ENCODE measurements at regions not wholly inside any gene's neighbourhood (a gene's known extent, or its start where the extent isn't known, plus 50 kb on each side); places are given as distances from the start of the nearest gene placed in this dataset.

DNA sequence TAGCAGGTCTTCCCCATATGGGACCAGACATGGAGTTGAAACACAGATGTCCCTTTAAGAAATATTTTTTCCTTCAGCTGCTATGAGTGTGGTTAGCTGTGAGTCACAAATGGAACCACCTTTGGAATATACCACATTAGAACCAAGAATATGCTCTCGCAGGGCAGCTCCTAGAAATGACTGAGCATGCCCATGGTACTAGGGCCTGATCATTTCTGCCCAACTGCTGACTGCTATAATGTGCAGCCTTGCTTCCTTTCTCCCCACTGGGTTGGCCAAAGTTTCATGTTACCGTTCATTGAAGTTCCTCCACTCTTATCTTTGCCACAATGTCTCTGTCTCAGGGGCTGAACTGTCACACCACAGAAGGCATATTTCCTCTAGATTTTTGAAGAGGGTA lies 1074.6 kb downstream of the FLRT2 start:
- ATAC-seq (no peak), DNase-seq (no peak)

DNA sequence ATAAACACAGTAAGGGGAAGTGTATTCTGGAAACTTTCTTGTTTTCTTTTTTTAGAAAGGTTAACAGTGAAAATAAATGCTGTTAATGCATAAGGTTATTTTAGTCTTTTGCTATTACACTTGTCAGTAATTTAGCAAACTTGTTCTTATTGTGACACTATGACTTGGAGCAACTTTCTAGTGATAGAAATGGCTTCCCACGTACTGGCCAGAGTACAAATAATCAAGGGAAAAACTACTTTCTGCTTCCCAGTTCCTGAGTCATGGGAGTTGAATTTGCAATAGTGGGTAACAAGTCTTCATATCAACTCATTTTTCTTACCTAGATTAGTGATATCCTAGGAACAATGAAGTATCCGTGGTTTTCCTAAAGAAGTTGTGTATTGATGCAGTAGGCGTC lies 1072.3 kb downstream of the FLRT2 start:
- DNase-seq (no peak), ATAC-seq (no peak)

DNA sequence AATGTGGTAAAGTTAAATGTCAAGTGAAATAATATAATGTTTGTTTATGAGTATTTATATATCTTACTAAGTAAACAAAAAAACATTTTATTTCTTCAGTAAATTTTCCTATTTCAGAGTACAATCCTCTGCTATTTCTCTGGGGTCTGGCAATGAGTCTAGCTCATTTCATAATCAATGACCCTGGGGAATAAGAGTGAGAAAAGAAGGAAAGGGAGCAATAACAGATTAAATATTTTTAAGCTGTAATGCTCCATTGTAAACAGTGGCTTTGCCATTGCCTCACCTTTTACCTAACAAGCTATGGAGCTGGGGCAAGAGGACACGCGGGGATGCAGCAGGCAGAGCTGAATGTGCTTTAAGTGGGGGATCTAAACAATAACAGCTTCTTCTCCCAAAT lies 1071.9 kb downstream of the FLRT2 start:
- no peak for DNase-seq
- no peak for ATAC-seq

DNA sequence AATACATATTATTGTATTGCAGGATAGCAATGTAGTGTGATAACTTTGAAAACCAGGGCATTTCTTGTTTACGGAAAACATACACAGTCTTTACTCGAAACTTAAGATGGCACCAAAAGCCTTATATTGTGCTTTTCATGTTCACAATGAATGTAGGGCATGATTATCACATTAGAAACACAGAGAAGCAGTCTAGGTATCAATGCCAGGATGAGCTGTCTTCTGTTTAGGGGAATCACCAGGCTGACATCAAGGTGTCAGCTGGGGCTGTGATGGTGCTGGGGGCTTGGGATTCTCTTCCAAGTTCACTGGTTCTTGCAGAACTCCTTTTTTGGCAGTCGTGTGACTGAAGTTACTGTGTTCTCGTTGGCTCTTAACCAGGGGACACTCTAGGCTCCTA lies 1067.3 kb downstream of the FLRT2 start:
- ATAC-seq: no peak
- no peak for DNase-seq

DNA sequence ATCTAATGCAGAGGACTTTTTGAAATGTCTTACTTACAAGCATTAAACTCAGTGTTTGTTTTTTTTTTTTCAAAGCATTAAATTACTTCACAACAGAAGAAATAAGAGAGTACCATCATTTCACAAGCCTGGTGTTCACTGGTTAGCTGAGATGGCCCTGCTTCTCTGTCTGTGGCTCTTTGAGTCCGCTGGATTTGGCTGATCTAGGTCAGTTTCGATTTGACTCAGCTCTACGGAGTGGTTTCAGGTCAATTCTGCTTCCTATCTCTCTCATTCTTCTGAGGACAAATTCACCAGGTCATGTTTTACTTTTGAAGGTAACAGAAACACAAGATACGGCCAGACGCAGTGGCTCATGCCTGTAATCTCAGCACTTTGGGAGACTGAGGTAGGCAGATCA lies 1066.1 kb downstream of the FLRT2 start:
- ATAC-seq (no peak), DNase-seq (no peak)

DNA sequence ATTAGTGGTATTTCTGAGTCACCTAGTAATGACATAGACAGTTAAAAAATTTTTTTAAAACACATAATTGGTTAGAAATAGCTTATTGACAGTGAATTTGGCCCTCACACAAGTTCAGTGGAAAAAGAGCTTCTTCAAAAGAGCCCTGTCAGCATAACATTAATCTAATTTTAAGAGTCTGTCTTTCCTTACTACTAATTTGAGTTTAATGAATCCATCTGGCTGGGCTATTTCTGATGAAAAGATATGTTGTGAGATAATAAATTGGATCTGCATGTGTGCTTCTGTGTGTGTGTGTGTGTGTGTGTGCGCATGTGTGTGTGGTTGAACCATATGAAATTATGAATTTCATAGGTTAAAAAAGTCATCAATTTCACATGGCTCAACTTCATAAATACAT lies 1045.2 kb downstream of the FLRT2 start:
- ATAC-seq (no peak), DNase-seq (no peak)

DNA sequence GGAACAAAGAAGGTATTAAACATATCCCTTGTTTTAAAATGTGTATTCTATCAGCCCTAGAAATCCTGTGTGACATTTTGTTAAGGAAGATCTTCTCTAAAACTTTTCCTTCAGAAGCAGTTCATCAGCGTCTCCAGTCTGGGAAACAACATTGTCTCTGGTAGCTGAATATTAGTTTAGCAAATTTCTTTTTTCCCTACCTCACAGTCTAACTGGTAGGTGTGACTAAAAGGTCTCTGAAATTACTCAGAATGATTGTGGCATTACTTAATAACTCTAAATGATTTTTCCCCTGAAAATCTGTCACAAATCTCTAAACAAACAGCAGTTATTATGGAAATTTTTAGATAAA lies 1044.8 kb downstream of the FLRT2 start:
- DNase-seq (no peak), ATAC-seq (no peak)

DNA sequence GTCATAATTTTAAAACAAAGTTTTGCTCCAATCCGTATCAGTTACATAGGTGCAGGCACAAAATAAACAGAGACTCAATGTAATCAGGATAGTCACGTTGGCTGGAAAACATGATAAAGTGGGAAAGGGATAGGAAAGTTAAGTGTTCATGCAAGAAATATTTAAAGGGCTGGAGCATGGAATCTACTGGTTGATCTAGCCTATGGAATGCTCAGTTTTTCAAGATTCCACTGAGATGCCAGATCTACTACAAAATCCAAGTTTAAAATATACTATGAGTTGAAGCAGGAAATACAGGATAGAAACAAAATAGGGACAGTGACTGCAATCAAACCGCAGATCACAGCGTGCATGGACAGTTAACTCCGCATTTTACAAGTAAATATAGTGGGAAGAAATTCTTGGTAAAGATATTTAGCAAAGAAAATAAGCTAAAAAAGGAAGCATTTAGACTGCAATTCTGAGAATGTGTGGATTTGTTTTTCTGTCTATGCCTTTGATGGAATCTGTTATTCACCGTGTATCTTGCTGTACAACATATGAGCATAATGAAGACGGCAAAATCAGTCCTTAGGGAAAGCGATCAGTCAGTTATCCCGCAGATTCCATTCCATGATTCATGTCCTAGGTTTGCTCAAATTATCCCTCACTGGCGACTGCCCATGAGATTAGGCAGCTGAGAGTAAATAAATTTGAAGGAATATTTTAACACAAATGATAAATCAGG lies 1044.3 kb downstream of the FLRT2 start:
- DNase-seq (no peak), ATAC-seq (no peak)

DNA sequence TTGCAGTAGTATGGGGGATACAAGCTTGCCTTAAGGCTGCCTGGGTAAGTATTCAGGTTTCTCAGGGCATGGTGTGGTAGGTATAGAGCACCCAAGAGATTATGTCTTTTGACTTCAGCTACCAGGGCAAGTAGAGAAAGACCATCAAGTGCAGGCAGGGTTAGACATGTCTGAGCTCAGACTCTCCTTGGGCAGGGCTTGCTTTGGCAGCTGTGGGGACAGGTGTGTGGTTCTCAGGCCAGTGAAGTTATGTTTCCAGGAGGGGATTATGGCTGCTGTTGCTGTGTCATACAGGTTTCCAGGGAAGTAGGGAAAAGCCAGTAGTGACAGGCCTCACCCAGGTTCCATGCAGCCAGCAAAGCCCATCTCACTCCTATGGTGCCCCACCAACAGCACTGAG lies 1040.4 kb downstream of the FLRT2 start:
- ATAC-seq (no peak), DNase-seq (no peak)

DNA sequence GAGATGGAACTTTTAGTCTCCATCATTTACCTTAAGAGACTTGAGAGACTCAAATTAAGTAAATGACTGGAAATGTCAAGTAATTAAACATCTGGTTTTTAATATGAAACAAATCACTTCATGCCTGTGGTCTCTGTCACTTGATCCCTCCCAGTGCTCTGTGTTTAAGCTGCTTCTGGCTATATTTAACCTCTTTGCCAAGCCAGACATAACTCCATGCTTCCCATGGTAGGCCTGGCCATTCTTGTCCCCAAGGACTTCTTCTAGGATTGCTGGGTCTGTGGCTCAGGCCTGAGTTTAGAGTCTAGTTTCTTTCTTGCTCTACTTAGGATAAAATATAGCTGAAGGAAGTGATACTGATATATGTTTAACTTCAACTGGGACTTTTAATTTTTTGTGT lies 1013.6 kb downstream of the FLRT2 start:
- DNase-seq (no peak), ATAC-seq (no peak)

DNA sequence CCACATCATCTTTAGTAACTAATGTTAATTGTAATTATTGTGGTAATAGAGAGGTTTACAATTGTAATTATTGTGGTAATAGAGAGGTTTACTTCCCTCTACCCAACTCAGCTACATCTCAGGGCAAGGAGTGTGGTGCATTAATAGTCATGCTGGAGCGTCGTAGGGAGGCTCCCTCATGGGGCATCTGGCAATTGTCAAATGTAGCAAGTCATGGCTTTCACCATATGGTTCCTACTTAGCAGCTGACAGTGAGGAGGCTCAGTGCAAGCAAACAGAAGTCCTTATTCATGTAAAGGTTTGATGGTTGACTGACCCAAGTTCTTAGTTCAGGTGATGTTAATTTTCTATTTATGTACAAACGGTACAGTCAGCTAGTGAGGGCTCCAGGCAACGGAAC lies 1012.0 kb downstream of the FLRT2 start:
- no peak for ATAC-seq
- no peak for DNase-seq

DNA sequence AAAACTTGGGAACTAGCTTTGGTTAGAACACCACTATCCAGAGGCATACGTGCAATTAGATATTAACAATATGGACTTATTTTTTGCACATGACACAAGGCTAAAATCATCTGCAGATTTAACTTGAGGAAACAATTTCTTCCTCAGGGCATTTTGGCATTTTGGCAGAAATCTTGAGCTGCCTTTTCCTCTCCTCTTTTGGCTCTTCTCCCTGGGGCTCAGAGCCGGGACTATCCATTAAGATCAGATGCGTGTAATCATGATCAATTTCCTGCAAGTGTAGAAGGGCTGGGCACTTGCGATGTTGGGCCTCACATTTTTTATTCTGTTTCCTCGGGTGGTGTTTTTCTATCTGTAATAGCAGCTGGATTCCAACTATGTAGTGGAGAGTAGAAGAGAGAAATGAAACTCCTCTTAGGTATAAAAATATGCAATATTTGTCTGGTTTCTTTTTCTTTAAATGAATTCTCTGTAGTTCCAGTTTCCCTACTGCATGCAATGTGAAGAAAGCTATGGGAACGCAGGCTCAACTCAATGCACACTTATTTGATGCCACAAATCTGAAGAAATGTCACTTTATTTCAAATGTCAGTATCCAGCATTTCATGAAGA lies 1010.8 kb downstream of the FLRT2 start:
- no peak for ATAC-seq
- DNase-seq: no peak

DNA sequence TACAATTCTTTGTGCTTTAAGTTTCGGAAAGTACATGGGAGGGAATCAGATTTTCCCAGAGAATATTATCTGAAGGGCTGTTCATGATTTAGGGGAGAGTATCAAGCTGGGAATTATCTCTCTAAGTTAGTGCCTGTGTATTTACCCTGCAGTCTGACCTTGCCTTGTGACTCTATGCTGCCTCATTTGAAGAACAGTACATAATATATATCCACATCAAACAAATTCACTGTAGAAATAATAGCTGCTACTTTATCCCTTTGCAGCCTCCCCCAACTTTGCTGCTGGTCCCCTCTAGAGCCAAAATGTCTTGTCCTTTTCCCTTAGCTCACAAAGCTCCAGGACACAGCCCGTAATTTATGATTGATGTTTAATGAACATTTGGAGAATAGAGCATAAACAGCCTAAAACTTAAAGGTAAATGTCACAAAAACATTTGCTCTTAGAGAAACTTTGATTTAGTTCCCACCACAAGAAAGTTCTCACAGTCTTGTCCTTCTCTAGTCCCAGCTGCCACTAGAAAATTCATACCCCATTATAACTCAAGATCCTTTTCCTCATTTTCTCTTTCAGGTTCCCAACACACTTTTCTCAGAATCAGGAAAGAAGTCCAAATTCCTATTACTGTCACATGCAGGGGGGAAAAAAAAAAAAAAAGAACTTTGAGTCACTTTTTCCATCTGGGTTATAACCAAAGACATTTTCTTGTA lies 1009.6 kb downstream of the FLRT2 start:
- no peak for DNase-seq
- no peak for ATAC-seq

DNA sequence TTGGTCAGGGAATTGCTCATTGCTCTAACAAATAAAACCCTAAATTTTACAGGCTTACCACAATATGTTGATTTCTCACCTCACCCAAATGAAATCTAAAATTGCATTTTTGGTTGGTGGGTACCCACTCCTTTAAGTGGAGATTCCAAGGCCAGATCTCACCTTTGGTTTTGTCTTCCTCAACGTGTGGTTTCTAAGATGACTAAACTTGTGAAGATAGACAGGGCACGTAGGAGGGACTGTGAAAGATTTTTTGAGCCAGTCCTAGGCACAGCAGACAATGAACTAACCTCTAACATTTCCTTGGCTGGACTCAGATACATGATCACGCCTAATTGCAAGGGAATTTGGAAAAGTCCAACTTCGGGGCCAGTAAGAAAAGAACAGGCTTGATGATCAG lies 1003.9 kb downstream of the FLRT2 start:
- ATAC-seq (no peak), DNase-seq (no peak)

DNA sequence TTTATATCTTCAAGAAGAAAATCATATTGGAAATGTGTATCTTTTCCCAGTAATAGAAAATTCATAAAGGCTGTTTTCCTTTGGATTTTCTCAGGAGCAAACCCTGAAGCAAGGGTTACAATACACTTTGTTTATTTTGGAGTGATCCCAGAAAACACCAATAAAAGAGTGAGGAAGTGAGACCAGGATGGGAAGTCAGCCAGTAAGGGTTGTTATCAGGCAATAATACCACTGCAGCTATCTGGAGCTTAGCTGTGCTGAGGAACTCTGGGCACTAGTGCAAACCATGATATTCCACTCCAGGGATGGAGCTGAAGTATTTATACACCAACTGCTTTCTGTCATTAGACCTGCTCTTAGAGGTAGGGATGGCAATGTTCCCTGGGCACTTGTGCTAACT lies 1002.3 kb downstream of the FLRT2 start:
- DNase-seq (no peak), ATAC-seq (no peak)

DNA sequence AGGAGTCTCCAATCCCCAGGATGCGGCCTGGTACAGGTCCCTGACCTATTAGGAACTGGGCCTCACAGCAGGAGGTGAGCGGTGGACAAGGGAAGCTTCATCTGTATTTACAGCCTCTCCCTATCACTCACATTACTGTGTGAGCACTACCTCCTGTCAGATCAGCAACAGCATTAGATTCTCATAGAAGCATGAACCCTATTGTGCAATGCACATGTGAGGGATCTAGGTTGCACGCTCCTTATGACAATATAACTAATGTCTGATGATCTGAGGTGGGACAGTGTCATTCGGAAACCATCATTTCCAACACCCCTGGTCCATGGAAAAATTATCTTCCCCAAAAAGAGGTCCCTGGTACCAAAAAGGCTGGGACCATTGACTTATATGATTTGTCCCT lies 1000.5 kb downstream of the FLRT2 start:
- ATAC-seq (no peak), DNase-seq (no peak)

DNA sequence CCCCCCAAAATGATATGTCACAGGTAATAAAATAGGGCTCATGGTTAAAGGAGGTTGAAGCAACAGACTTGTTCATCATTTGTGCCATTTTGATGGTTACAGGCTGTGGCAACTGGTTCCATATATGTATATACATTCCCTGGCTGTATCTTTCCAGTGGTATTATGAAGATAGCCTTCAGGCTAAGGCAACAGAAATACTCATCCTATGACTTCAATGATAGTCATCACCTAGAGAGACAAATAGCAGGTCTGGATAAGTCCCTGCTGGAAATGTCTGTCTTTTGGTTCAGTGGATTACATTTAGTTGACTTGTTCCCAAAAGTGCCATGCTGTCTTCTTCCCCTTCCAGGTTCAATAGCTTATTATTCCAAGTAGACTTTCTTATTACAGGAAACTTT lies 997.4 kb downstream of the FLRT2 start:
- no peak for DNase-seq
- no peak for ATAC-seq

DNA sequence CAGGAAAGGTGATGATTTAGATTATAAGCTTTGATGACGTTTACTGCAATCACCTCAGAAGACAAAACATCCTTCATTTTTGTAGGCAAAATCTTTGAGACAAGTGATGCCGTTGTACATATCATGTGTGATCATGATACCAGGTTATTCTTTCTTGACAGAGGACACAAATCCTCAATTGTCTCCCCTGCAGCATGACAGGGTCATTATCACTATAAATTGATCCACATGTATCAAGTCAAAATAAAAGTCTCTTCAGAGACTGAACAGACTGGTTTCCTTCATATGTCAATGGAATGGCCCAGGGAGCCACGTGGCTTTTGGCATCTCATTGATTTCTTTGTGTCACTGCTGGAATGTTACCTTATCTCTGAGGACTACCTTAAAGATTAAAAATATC lies 995.7 kb downstream of the FLRT2 start:
- DNase-seq (no peak), ATAC-seq (no peak)

DNA sequence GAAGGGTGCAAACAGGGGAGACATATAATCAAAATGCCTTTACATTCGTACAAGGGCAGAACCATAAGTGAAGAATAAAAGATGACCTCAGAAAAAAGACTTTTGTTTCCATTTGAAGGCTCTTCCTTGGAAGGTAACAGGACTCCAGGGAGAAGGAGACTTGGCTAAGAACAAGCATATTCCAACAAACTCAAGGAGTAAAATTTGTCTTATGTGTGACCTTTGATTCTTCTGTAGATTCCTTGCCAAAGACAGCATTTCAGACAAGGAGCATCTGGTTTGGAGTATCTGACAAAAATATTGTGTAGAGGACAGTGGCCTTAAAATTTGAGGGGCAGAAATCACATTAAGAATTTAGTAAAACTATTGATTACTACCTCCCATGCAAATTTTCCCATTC lies 991.9 kb downstream of the FLRT2 start:
- DNase-seq: no peak
- no peak for ATAC-seq

DNA sequence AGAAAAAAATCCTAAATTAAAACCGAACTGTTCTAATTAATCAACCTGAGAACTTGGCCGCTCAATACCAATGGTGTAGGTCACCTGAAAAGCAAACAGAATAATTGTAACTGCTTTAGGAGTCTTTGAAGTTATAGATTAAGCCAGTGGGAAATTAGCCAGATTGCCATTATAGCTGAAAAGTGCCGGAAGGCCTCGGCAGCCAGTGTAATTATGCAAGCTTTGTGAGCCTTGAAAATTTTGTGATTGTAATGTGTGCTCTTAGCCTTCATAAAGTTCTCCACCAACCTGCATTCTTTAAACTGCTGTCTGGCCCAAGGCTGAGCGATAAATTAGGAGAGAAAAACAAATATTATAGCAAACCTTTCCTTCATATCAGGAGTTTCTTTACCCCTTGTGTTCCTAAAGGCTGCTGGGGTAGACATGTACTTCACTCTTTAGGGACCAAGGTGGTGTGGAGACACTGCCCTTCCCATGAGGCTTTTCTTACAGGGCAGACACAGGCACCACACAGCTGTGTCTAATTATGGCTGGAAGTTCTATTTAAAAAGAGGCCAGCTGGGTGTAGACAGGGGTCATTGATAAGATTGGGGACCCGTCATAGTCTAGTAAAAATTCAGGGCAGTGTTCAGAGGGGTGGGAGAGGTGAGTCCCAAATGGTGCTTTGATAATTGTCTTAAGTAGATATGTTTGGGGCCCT lies 991.2 kb downstream of the FLRT2 start:
- DNase-seq (no peak), ATAC-seq (no peak)

DNA sequence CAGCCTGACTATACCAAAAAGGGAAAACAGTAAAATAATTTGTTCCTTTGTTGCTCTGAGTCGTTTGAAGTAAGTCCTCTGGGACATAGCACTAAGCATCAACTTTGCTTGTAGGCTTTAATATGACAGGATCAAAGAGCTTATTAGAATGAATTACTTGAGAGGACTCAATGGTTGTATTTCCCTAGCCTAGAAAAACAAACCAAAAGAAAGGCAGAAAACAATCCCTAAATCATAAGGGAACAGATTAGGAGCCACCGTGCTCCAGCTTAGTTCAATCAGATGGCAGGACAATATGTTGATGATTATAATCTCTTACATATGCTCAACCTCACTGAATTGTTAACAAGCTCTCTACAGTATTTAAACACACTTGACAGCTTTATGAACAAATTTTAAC lies 988.4 kb downstream of the FLRT2 start:
- DNase-seq (no peak), ATAC-seq (no peak)

DNA sequence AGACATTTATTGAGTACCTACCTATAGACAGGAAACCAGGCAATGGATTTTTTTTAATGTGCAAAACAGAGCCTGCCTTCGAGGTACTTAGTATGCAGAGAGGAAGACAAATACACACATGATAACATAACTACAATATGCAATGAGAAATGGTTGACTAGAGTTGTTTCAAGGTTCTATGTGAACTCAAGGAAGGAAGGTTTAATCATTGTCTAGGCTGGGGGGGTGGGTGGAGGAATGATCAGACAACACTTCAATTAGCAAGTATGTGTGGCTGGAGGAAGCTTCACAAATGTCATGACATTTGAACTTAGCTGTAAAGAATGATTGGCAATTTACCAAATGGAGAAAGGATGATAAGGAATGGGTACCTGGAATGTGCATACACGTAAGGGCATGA lies 985.3 kb downstream of the FLRT2 start:
- no peak for ATAC-seq
- DNase-seq: no peak

DNA sequence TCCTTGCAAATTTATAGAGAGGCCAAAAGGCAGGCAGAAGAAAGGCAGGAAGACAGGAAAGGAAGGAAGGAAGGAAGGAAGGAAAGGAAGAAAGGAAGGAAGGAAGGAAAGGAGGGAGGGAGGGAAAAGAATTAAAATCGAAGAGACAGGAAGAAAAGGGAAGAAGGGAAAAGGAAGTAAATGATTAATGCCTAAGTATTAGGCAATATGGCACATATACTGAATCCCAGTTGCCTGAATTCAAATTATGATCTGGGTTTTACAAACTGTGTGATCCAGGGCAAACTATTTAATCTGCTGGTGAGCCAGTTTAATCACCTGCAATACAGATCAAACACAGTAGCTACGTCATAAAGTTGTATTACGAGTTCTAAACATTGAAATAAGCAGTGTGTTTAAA lies 983.6 kb downstream of the FLRT2 start:
- no peak for DNase-seq

More for the DNA sequence above, 983.6 kb downstream of the FLRT2 start:
- no peak for ATAC-seq

Data from stimulated activated naive CD8-positive, alpha-beta T cell treated with anti-CD3 and anti-CD28 coated beads, Interleukin-15, Interleukin-2, amounts not matched to agents 100 U/mL and 50 U/mL, for 24 hours (primary cell).